Immature natural killer cell (primary cell): ENCODE measurements at regions not wholly inside any gene's neighbourhood (a gene's known extent, or its start where the extent isn't known, plus 50 kb on each side); places are given as distances from the start of the nearest gene placed in this dataset.

Experiments used
- DNase-seq, 3 donors: peaks; one replicate each; pipeline ENCODE4 v3.0.0; 2022; ENCODE audit warnings: mixed read lengths in 1 of 3
- H3K27ac Mint-ChIP-seq, 6 donors: one replicate each; pipeline ENCODE4 v1.8.0; 2020; ENCODE audit warnings: mixed read lengths in 6 of 6, mild to moderate bottlenecking in 5 of 6, inconsistent platforms in 4 of 6, moderate library complexity in 3 of 6
- H3K27me3 Mint-ChIP-seq, 3 donors: one replicate each; pipeline ENCODE4 v1.8.0; 2020 to 2021; ENCODE audit warnings: low read depth in 3 of 3, mild to moderate bottlenecking in 3 of 3, mixed read lengths in 3 of 3, moderate library complexity in 3 of 3, inconsistent platforms in 1 of 3
- H3K36me3 Mint-ChIP-seq, 3 donors: one replicate each; pipeline ENCODE4 v1.8.0; 2020; ENCODE audit warnings: mixed read lengths in 3 of 3, inconsistent platforms in 2 of 3, mild to moderate bottlenecking in 2 of 3
- H3K4me1 Mint-ChIP-seq, 2 donors: one replicate each; pipeline ENCODE4 v1.8.0; 2020; ENCODE audit warnings: inconsistent platforms in 2 of 2, mild to moderate bottlenecking in 2 of 2, mixed read lengths in 2 of 2, moderate library complexity in 1 of 2
- H3K4me3 Mint-ChIP-seq, 5 donors: one replicate each; pipeline ENCODE4 v1.8.0; 2020; ENCODE audit warnings: mild to moderate bottlenecking in 5 of 5, mixed read lengths in 5 of 5, inconsistent platforms in 3 of 5, moderate library complexity in 3 of 5
- H3K9me3 Mint-ChIP-seq, 6 donors: one replicate each; pipeline ENCODE4 v1.8.0; 2020; ENCODE audit warnings: mild to moderate bottlenecking in 6 of 6, mixed read lengths in 6 of 6, inconsistent platforms in 4 of 6, moderate library complexity in 3 of 6

DNA sequence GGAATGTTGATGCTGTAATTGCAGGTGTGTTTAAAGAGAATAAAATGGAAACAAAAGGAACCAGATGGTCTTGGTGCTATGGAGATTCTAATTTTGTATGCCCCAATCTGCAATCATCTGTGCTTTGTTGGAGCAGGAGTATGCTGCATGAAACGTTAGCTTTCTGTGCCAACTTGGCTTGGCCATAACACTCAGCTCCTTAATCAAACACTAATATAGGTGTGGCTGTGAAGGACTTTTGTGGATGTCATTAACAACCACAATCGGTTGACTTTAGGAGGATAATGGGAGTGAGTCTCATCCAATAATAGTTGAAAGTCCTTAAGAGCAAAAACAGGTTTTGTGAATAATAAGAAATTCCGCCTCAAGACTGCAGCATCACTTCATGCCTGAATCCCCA, 399.2 kb downstream of the NLGN4X start:
- DNase-seq = no peak
- no peak overlapping the region for H3K27ac Mint-ChIP-seq
- H3K36me3 Mint-ChIP-seq = no peaks in the 10 kb centered on the region
- peaks cover 0 to 4% (median 1%) of the 10 kb centered on the region in 3 donors for H3K27me3 Mint-ChIP-seq
- no peaks in the 10 kb centered on the region for H3K4me1 Mint-ChIP-seq
- no peak overlapping the region for H3K4me3 Mint-ChIP-seq
- H3K9me3 Mint-ChIP-seq = peaks cover 0 to 4% (median 2%) of the 10 kb centered on the region in 6 donors

DNA sequence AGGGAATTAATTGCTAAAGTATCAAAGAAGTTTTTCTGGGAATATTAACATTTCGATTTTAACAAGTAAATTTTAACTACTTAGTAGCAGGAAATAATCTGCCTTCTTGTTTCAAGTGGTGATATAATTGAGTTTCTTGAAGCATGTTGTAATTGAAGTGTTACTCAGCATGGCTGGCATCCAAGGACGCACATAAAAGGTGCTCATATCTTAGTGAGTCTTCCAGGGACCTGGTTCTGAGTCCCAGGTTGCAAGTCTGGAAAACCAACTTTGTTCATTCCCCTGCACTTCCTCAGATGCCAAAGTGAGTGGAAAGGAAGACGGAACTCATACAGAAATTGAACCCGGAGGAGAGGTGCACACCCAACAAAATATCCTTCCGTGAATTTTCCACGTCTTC, 399.6 kb downstream of the NLGN4X start:
- H3K4me1 Mint-ChIP-seq = no peaks in the 10 kb centered on the region
- H3K27me3 Mint-ChIP-seq = peaks cover 0 to 4% (median 1%) of the 10 kb centered on the region in 3 donors
- peaks cover 0 to 4% (median 2%) of the 10 kb centered on the region in 6 donors for H3K9me3 Mint-ChIP-seq
- no peaks in the 10 kb centered on the region for H3K36me3 Mint-ChIP-seq
- H3K27ac Mint-ChIP-seq = no peak overlapping the region
- DNase-seq = no peak
- H3K4me3 Mint-ChIP-seq = no peak overlapping the region

DNA sequence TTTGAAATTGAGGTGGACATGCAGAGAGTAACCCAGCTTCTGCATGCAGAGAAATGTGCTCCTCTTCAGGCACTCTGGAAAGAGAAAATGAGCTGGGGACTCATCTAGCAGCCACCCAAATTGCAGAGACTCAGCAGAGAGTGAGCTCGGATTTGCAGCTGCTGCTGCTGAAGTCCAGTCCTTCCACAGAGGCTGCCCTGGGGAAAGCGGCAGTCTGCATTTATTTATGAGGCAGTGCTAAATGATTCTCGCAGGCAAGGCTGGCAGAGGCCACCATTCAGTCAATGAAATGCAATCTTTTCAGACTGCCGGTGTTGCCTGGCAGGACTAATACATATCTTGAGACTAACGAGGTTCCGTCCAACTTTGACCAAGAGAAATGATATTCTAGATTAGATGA, 404.8 kb downstream of the NLGN4X start:
- Mint-ChIP-seq H3K27ac (no peak overlapping the region), H3K4me1 (no peaks in the 10 kb centered on the region), H3K36me3 (no peaks in the 10 kb centered on the region), H3K9me3 (peaks cover 0 to 3% (median 2%) of the 10 kb centered on the region in 6 donors), H3K27me3 (peaks cover 0 to 2% (median 1%) of the 10 kb centered on the region in 3 donors), H3K4me3 (no peak overlapping the region)
- no peak for DNase-seq

DNA sequence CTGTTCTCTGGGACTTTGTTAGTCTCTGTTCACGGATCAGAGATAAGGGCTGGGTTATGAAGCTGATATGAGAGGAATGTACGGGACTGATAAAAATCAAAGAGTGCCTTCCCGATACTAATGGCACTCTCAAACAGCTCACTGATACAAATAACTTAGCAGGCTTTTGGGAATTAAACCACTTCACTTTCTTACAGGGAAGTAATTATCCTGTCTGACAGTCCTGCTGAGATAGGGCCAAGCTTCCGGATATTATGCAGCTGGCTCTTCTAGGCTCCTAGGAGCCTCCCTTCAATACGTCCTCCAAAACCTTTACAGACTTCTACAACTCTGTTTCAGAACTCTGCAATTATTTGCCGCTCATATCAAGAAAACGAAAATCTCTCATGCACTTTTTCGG, 418.0 kb downstream of the NLGN4X start:
- Mint-ChIP-seq H3K27me3 (no peaks in the 10 kb centered on the region), H3K27ac (no peak overlapping the region), H3K4me1 (no peaks in the 10 kb centered on the region), H3K36me3 (no peaks in the 10 kb centered on the region), H3K4me3 (no peak overlapping the region), H3K9me3 (peaks cover 0 to 24% (median 8%) of the 10 kb centered on the region in 6 donors)
- no peak for DNase-seq

GRCh38 chrX:5807181-5807580, 421.5 kb downstream of the NLGN4X start:
- peaks cover 2 to 24% (median 11%) of the 10 kb centered on the region in 6 donors for H3K9me3 Mint-ChIP-seq
- no peaks in the 10 kb centered on the region for H3K4me1 Mint-ChIP-seq
- no peaks in the 10 kb centered on the region for H3K27me3 Mint-ChIP-seq
- H3K36me3 Mint-ChIP-seq = no peaks in the 10 kb centered on the region
- no peak overlapping the region for H3K4me3 Mint-ChIP-seq
- no peak for DNase-seq
- no peak overlapping the region for H3K27ac Mint-ChIP-seq

- no peak overlapping the region for H3K4me3 Mint-ChIP-seq
- no peaks in the 10 kb centered on the region for H3K4me1 Mint-ChIP-seq
- no peaks in the 10 kb centered on the region for H3K36me3 Mint-ChIP-seq
- no peak for DNase-seq
- no peaks in the 10 kb centered on the region for H3K27me3 Mint-ChIP-seq
- H3K9me3 Mint-ChIP-seq = peaks cover 3 to 29% (median 8%) of the 10 kb centered on the region in 6 donors
- H3K27ac Mint-ChIP-seq = no peak overlapping the region
These were observed 426.3 kb downstream of the NLGN4X start for GRCh38 chrX:5802391-5802790.

DNA sequence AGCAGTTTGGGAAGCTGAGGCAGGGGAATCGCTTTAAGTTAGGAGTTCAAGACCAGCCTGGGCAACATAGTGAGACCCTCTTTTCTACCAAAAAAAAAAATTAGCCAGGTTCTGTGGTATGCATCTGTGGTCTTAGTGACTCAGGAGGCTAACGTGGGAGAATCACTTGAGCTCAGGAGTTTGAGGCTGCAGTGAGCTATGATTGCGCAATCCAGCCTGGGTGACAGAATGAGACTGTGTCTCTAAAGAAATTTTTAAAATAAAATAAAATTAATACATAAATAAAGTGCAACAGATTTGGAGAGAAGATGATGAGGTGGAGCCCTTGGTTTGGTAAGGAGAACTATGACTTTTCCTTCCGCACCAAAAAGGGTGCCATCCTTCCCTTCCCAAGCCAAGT, 436.9 kb downstream of the NLGN4X start:
- no peaks in the 10 kb centered on the region for H3K27me3 Mint-ChIP-seq
- peaks cover 0 to 1% of the 10 kb centered on the region in 2 donors for H3K4me1 Mint-ChIP-seq
- no peak overlapping the region for H3K4me3 Mint-ChIP-seq
- peaks cover 6 to 44% (median 10%) of the 10 kb centered on the region in 6 donors for H3K9me3 Mint-ChIP-seq
- DNase-seq = no peak
- no peak overlapping the region for H3K27ac Mint-ChIP-seq
- H3K36me3 Mint-ChIP-seq = no peaks in the 10 kb centered on the region

GRCh38 chrX:5788910-5789309, 439.8 kb downstream of the NLGN4X start:
- no peak for DNase-seq
- Mint-ChIP-seq H3K4me3 (no peak overlapping the region), H3K9me3 (peaks cover 4 to 38% (median 7%) of the 10 kb centered on the region in 6 donors), H3K27me3 (no peaks in the 10 kb centered on the region), H3K4me1 (peaks cover 0 to 1% of the 10 kb centered on the region in 2 donors), H3K36me3 (no peaks in the 10 kb centered on the region), H3K27ac (no peak overlapping the region)

DNA sequence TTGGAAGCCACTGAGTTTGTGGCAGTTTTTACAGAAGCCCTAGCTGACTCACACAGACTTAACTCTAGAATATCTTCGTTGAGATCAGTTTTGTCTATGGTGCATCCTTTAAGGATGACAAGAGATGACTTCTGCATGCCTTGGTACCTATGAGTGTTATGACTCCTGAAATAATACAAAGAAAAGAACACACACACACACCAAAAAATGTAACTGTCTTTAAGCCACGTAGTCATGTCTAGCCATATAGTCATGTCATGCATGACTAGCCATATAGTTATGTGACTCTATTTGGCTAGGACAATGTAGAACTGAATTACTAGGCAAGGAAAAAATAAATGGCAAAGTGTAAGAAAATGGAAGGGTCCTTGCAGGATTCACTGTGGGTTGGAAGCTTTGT, 447.8 kb downstream of the NLGN4X start:
- DNase-seq = no peak
- Mint-ChIP-seq H3K9me3 (peaks cover 2 to 20% (median 5%) of the 10 kb centered on the region in 6 donors), H3K4me3 (no peak overlapping the region), H3K36me3 (no peaks in the 10 kb centered on the region), H3K27me3 (peaks cover 0 to 3% (median 0%) of the 10 kb centered on the region in 3 donors), H3K4me1 (no peaks in the 10 kb centered on the region), H3K27ac (no peak overlapping the region)

GRCh38 chrX:5775846-5776430, 452.7 kb downstream of the NLGN4X start:
- peaks cover 0 to 2% (median under 1%) of the 10 kb centered on the region in 3 donors for H3K27me3 Mint-ChIP-seq
- H3K9me3 Mint-ChIP-seq = peaks cover 2 to 22% (median 9%) of the 10 kb centered on the region in 6 donors
- no peaks in the 10 kb centered on the region for H3K4me1 Mint-ChIP-seq
- H3K36me3 Mint-ChIP-seq = no peaks in the 10 kb centered on the region
- H3K27ac Mint-ChIP-seq = no peak overlapping the region
- DNase-seq = no peak
- H3K4me3 Mint-ChIP-seq = no peak overlapping the region

GRCh38 chrX:5774446-5774845, 454.2 kb downstream of the NLGN4X start:
- H3K9me3 Mint-ChIP-seq = peaks cover 0 to 14% (median 7%) of the 10 kb centered on the region in 6 donors
- peaks cover 0 to 2% (median 0%) of the 10 kb centered on the region in 3 donors for H3K27me3 Mint-ChIP-seq
- no peak overlapping the region for H3K4me3 Mint-ChIP-seq
- no peaks in the 10 kb centered on the region for H3K36me3 Mint-ChIP-seq
- H3K4me1 Mint-ChIP-seq = no peaks in the 10 kb centered on the region
- no peak for DNase-seq
- no peak overlapping the region for H3K27ac Mint-ChIP-seq

GRCh38 chrX:5771441-5771840, 457.2 kb downstream of the NLGN4X start:
- no peaks in the 10 kb centered on the region for H3K36me3 Mint-ChIP-seq
- H3K4me1 Mint-ChIP-seq = no peaks in the 10 kb centered on the region
- no peak overlapping the region for H3K4me3 Mint-ChIP-seq
- H3K27me3 Mint-ChIP-seq = peaks cover 0 to 2% (median 0%) of the 10 kb centered on the region in 3 donors
- DNase-seq = no peak
- peaks cover 2 to 17% (median 6%) of the 10 kb centered on the region in 6 donors for H3K9me3 Mint-ChIP-seq
- H3K27ac Mint-ChIP-seq = no peak overlapping the region

- H3K36me3 Mint-ChIP-seq = peaks cover 0 to 4% (median 0%) of the 10 kb centered on the region in 3 donors
- no peak overlapping the region for H3K4me3 Mint-ChIP-seq
- H3K27me3 Mint-ChIP-seq = peaks cover 0 to 4% (median 4%) of the 10 kb centered on the region in 3 donors
- no peak overlapping the region for H3K27ac Mint-ChIP-seq
- peaks cover 7 to 32% (median 11%) of the 10 kb centered on the region in 6 donors for H3K9me3 Mint-ChIP-seq
- DNase-seq = no peak
- no peaks in the 10 kb centered on the region for H3K4me1 Mint-ChIP-seq
These were observed 472.1 kb downstream of the NLGN4X start for GRCh38 chrX:5756616-5757015.

GRCh38 chrX:5753291-5753690, 475.4 kb downstream of the NLGN4X start:
- Mint-ChIP-seq H3K4me1 (no peaks in the 10 kb centered on the region), H3K9me3 (peaks cover 2 to 33% (median 9%) of the 10 kb centered on the region in 6 donors), H3K27ac (no peak overlapping the region), H3K36me3 (peaks cover 0 to 7% (median 0%) of the 10 kb centered on the region in 3 donors), H3K4me3 (no peak overlapping the region), H3K27me3 (peaks cover 0 to 2% (median 0%) of the 10 kb centered on the region in 3 donors)
- DNase-seq = no peak

DNA sequence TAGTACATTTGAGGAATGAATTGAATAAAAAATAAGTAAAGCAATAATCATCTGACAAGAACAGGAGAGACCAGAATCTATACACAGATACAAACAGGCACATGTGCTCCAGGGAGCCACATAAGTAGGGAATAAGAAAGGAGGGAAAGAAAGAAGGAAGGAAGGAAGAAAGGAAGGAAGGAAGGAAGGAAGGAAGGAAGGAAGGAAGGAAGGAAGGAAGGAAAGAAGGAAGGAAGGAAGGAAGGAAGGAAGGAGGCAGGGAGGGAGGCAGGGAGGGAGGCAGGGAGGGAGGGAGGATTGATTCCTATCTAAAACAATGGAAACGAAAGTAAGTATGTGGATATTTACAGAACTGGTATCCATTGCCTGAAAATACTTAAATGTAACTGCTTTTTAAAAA, 475.8 kb downstream of the NLGN4X start:
- Mint-ChIP-seq H3K36me3 (peaks cover 0 to 7% (median 0%) of the 10 kb centered on the region in 3 donors), H3K9me3 (peaks cover 6 to 30% (median 10%) of the 10 kb centered on the region in 6 donors), H3K27me3 (peaks cover 0 to 2% (median 0%) of the 10 kb centered on the region in 3 donors), H3K4me1 (no peaks in the 10 kb centered on the region), H3K27ac (no peak overlapping the region), H3K4me3 (no peak overlapping the region)
- no peak for DNase-seq
